Midbrain (tissue), 1 donor: ENCODE measurements at regions not wholly inside any gene's neighbourhood (a gene's known extent, or its start where the extent isn't known, plus 50 kb on each side); places are given as distances from the start of the nearest gene placed in this dataset.

Source experiments
- DNase-seq: peaks from one replicate; lab custom pipeline; 2025; lab: John Stamatoyannopoulos, UW

DNA sequence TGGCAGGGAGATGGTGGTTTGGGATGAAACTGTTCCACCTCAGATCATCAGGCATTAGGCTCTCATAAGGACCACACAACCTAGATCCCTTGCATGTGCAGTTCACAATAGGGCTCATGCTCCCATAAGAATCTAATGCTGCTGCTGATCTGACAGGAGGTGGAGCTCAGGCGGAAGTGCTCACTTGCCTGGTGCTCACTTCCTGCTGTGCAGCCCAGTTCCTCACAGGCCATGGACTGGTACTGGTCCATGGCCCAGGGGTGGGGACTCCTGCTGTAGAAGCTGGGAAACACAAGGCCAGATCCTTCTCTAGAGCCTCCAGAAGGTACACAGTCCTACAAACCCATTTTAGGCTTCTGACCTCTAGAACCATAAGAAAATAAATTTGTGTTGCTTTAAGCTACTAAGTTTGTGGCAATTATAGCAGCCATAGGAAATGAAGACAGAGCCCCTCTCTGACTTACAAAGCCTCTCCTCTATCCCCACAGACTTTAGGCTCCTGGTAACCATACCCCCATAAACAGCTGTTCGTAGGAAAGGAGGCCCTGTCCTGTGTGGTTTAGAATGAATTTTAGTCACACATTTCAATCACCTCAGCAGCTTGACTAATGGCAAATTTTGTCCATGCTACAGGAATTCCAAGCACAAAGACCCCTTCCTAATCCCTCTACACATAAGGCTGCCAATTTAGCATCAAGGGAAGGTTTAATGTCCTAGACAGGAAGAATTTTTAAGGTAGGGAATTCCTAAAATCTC lies 206.1 kb upstream of the PHYHIPL start:
- DNase-seq, result no peak

DNA sequence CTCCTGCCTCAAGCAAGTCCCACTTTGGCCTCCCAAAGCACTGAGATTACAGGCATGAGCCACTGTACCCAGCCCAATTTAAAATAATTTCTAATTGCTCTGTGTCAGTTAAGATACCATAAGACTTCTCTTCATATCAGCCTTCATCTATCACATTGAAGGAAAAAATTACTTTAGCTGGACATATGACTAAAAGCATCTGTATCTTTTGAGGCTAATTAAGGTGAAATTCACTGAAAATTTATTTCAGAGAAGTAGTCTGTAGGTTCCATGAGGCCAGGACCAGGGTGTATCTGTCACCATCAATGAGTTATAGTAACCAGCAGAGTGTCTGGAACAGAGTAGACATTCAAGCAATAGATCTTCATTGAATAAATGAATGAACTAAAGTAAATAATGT lies 205.2 kb upstream of the PHYHIPL start:
- DNase-seq, result no peak

DNA sequence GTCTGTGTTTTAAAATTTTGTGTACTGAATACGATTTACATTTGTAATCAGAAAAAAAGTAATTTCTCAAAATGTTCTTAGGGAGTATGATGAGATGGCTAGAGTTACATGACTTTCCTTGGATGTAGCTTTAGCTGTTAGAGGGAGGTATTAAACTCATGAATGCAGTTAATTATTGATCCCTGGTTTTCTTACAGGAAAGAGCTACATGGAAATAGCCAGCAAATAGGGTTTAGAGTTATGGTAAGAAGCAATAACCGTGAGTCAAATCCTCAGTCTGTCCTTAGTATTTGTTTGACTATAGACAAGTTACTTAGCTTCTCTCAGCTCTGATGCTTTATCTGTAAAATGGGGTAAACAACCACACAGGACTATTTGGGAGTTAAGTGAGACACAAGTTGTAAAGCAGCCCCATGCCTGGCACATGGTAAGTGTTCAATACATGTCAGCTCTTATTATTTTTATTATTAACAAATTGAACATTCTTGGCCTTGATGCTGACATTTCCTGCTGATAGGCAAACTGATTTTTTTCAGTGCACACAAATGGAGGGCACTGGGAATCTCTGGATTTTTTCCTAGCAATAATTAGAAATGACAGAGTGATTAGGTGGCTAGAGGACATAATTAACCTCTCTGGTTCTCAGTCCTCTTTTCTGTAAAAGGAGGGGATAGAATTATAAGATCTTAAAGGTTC lies 204.5 kb upstream of the PHYHIPL start:
- no peak for DNase-seq

DNA sequence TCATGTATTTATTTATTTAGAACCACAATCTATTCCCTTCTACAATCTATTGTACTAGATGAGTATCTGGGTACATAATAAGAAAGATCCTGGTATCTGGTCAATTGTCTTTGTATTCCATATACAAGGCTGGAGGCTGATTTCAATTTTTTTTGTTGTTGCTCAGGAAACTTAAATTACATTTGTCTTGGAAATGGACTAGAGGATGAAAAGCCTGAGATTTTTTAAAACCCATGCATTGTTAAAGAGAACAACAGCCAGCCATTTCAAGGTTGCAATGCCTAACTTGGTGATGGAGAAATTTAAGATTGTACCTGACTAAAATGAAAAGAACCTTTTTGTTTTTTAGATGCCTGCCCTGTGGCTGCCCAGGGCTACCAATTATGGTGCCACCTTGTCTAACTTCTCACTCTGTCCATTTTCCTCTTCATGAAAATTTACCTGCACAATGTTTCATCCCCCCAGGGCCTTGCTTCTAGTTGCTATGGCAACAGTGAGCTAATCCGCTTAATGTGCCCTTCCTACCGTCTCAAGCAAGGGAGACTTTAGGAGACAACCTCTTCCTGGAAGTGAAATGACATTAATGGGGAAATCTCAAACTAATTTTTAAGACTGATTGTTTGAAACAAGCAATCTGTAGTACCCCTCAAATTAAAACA lies 203.7 kb upstream of the PHYHIPL start:
- DNase-seq, result no peak

DNA sequence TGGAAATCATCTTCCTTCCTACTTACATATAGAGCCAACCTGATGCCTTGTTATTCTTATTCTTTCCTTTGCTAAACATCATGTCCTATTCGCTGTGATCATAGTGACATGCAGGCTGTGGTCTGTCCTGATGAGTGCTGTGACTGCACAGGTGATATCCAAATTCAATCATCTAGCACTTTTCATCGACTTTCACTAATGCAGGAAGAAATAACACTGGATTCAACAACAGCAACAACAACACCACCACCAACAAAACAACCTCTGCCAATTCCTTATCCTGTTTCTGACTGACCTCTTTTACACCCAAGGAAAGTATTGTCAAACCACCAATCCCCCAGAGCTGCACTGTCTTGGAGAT lies 203.2 kb upstream of the PHYHIPL start:
- no peak for DNase-seq

DNA sequence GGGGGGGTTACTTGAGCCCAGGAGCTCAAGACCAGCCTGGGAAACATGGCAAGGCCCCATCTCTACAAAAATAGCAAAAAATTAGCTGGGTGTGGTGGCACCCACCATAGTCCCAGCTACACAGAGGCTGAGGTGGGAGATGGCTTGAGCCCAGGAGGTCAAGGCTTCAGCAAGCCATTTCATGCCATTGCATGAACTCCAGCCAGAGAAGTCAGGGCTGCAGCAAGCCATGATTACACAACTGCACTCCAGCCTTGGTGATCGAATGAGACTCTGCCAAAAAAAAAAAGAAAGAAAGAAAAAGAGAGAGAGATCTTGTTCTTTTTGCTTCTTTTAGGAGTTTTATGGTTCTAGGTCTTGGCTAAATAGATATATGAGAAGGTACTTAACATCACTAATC lies 200.2 kb upstream of the PHYHIPL start:
- DNase-seq, result no peak

DNA sequence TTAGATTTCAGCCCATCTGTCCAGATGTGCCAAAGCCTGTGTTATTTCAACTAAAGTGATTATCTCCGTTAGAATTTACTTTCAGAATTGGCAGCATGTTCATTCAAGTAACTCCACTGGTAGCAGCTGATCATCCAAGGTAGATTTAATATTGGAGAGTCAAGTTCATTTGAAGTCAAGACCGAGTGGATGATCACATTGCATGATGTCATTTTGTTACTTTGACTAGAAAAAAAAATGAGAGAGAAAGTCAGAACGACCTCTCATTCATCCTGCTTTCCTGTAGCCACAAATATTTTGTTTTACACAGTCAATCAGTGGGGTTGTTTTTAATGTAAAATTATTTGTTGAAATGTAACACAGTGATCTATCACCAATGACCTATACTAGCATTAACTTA lies 196.7 kb upstream of the PHYHIPL start:
- no peak for DNase-seq

DNA sequence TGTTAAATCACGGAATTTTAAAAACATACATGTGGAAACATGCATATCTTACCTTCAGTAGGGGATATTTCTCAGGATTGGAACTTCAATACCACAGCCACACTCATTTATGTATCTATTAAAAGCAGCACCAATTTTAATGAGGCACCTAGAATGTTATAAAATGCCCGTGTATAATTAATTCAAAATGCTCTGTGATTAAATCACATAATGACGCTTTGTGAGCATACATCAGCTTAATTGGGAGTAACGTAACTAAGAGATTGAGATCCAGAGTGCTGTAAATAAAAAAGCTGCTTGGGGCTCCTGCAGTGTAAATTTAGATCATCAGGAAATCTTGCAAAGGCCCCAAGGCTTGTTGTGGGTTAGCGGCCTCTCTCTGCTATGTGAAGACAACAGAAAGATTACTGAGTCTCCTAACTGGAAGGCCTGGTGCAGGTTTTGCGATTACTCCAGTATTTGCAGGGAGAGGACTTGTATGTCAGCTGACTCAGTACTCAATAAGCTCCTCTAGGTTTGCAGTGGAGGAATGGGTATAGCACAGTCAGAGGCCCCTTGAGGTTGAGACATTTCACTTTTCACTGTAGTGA lies 195.5 kb upstream of the PHYHIPL start:
- DNase-seq, result no peak

DNA sequence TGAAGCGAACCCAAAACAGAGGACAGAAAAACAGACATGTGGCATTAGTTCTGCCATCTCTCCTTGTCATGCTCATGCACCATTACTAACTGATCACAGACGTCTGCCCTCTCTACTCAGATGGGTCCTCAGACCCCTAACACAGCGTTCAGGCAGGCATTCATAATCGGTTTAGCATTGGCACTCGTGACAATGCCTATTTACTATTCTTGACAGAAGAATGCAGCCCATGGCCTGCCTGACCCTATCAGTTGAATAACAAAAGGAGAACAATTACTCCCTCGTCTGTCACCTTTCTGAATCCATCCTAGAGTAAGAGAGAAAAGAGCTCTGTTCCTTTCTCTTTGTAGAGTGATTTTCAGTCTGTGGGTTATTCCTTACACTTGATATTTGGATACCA lies 194.6 kb upstream of the PHYHIPL start:
- DNase-seq, result no peak

DNA sequence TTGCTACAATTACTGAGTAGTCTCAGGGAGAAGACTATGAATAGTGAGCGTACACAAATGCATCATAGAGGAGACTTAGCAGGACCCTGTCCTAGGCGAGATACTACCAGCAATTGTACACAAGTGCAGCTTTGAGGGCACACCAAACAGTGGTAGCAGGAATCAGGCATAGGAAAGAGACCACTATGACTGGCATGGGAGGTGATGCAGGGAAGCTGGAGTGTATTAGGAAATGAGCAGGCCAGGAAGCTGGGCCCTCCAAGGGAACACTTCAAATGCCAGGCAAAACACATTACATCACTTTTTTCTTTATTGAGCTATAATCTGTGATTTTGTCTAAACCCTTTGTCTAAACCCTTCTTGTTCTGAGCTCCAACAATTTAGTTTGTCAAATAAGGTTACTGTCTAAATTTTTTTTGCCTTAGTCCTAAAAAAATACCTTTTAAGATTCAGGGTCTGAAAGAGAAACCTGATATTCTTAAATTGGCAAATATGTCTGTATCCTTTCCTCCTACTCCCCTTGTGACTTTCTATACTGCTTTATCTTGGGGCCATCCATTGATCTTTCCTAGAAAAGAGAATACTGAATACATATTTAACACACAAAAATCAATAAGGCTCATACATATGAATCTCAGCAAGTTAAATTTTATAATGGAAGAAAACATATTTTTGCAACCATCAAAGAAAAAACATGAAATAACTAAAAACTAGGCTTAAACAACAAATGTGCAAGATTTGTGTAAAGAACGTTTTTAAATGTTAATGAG lies 193.8 kb upstream of the PHYHIPL start:
- DNase-seq, result no peak

DNA sequence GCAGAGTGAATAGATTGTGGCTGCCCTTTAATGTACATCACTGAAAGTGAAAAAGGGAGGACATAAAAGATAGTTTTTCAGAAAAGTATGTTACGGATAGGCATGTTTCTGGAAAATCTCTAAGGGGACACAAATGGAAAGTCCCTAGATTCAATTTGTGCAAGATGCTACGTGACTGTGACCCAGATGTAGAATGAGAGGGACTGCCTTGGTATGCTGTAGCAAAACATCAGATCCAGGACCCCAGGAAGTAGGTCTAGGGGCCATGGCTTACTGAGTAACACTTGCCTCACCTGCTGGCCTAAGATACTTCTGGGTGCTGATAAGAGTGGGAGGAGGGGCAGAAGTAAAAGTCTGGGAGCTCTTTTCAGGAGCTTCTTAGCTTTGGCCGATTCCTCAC lies 191.2 kb upstream of the PHYHIPL start:
- no peak for DNase-seq

DNA sequence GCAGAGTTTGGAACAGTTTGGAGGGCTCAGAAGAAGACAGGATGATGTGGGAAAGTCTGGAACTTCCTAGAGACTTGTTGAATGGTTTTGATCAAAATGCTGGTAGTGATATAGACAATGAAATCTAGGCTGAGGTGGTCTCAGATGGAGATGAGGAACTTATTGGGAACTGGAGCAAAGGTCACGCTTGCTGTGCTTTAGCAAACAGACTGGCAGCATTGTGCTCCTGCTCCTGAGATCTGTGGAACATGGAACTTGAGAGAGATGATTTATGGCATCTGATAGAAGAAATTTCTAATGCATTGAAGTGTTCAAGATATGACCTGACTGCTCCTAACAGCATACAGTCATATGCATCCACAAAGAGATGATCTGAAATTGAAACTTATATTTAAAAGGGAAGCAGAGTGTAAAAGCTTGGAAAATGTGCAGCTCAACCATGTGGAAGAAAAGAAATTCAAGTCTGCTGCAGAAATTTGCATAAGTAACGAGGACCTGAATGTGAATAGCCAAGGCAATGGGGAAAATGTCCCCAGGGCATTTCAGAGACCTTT lies 186.9 kb upstream of the PHYHIPL start:
- no peak for DNase-seq

DNA sequence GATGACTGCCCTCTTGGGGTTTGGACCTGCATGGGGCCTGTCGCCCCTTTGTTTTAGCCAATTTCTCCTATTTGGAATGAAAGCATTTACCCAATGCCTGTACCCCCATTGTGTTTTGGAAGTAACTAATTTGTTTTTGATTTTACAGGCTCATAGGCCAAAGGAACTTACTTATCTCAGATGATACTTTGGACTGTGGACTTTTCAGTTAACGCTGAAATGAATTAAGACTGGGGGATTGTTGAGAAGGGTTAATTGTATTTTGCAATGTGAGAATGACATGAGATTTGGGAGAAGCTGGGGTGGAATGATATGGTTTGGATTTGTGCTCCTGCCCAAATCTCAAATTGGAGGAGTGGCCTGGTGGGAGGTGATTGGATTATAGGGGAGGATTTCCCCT lies 185.8 kb upstream of the PHYHIPL start:
- no peak for DNase-seq

DNA sequence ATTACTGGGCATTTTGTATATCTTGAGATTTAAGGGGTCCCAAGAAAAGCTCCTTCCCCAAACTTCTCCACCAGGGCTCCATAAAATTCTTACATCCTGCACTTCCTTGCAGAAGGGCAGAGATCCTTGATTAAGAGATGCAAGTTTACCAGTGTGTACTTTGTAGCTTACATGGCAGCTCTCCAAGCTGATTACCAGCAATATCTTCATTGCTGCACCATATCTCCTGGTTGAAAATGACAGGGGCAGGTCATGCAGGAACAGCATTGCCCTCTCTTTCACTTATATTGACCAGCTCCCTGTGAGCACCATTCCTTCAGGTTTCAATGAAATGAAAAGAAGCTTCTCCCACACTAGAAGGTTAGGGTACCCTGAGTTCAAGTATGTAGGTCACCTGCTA lies 184.6 kb upstream of the PHYHIPL start:
- DNase-seq, result no peak

DNA sequence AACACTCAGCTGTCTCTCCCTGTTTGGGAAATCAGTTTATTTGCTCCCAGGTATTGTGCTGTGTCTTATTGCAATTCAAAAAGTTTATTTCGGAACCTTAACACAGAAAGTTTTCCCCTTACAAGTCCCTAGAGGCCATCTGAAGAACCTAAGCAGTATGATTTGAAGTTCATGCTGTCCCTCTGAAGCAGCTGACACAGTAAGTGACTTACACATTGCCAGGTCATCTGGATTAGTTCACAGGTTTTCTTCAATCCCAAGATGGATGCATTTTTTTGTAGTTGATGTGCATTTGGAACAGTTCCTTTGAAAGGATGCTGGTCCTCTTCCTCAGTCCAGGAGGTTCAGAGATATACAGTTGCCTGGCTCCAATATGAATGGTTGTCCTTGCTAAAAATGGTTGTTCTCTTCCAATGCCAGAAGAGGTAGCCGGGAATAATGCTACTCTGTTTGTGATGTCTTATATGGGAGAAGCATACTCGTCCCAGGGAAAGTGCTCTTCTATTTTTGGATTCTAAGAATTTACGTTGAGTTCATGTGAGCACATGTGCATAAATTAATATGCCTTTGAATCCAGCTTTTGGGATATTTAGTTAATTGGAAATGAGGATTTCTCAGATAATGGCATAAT lies 183.5 kb upstream of the PHYHIPL start:
- DNase-seq, result no peak

DNA sequence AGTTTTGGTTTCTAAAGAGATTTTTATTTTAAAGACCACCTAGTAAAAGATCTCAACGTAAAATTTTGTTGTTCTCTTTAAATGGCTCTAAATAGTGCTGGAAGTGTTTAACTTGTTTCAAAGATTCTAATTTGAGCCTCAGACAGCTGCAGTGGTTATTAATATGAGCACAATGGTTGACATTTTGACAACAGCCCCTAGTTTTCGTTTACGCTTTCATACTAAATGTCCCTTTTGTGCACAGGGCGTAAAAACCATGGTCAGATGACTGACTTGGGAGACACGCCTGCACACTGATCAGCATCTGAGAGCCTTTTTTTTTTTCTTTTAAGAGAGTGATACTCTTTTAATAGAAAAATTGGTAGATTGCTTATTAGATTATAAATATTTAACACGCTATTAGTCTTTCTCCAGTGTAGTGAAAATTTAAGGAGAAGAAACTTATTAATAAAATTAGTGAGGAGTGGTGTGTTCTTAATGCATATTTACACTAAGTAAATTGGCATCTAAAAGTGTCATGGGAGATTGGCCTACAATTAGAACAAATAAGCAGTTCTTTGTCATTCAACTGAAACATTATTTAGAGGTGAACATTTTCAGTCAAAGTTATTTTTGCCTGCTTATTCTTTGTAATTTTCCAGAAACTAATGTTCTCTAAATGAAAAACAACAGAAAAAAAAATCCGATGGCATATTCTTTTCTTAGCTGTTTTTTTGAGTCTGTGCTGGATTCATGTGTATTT lies 182.8 kb upstream of the PHYHIPL start:
- DNase-seq, result peak; percentile 83

DNA sequence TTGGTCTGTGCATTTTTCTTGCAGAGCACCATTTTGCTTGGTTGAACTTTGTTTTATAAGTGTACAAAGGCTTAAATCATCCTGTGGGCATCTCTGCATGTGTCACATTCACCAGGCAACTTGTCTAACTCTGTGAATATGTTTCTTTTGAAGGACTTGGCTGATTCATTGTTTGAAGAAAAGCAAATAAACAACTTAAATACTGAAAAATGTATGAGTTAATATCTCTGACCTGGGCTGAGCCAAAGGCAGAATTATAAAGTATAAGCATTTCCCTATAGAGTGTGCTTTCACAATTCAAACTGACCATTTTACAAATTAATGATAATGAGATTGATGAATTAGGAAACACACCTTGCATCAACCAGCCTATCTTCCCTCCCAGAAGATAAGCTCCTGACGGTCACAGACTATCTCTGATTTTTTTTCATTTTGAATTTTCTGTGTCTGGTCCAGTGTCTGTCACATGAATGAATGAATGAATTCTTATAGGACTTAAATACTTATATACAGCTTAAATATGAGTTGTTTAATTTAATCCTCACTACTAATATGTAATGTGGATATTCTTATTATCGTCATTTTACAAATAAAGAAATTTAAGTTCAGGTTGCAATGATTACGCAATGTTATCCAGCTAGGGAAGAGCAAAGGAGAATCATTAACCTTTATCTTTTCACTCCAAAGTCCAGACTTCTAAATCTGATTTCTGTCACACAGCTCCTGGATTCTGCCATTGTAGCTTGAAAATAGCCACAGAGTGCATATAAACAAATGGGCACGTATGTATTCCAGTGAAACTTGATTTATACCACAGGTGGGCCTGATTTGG lies 182.0 kb upstream of the PHYHIPL start:
- no peak for DNase-seq

DNA sequence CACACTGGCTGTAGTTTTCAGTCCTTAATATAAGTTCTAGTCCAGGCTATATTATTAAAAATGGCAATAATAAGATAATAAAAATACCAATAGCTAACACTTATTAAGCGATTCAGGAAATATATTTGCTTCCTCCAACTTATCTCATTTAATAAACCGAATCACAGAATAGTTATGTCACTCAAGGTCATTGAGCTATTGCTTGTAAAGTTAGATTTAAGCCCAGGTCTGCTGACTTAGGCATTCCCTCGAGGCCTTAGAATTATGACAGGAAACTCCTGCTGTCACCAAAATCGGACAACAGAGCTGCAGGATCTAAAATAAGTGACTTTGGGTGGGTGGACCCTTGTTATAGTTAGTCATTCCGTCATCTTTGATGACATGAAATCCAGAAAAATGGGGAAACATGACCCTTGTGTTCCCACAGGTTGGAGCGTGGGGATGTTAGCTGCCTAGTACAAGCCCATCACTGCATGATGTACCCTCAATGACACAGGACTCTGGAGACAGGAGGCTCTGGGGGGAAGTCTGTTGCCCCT lies 181.3 kb upstream of the PHYHIPL start:
- DNase-seq, result no peak

DNA sequence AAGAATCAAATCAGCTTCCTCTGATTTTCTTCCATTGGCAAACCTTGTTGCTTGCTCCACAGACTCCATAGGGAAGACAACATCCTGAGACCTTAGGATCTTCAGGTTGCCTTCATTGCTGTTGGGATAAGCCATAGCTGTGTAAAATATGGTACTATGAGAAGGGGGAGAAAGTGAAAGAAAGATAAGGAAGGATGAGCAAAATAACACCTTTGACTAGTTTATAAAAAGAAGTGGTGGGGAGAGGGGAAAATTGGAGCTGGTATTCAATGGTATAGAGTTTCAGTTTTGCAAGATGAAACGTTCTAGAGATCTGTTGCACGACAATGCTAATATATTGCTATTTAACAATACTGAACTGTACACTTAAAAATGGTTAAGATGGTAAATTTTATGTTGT lies 180.4 kb upstream of the PHYHIPL start:
- DNase-seq, result no peak

DNA sequence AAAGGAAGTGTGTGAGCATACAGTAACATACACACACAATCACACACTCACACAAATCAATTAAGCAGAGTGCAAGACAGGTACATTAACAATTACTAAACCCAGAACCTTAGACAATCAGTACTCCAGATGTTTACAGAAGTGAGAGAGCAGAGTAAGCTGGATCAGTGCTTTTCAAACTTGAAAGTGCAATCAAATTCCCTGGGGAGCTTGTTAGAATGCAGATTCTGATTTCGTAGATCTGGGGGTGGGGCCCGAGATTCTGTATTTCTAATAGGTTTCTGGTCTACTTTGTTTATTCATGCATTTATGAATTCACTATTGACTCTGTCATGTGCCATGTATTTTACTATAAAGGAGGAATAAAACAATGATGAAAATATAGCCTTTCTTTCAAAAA lies 179.6 kb upstream of the PHYHIPL start:
- DNase-seq, result no peak
